ENCODE measurements at regions not wholly inside any gene's neighbourhood (a gene's known extent, or its start where the extent isn't known, plus 50 kb on each side); places are given as distances from the start of the nearest gene placed in this dataset.
A peak's percentile ranks its signal among the peaks of the same experiment; 100 is the strongest.
"Not testable (repeated sequence)": the region's sequence is repeated elsewhere in the genome, so short reads cannot be mapped to it uniquely, and the experiment has no call there.

DNA sequence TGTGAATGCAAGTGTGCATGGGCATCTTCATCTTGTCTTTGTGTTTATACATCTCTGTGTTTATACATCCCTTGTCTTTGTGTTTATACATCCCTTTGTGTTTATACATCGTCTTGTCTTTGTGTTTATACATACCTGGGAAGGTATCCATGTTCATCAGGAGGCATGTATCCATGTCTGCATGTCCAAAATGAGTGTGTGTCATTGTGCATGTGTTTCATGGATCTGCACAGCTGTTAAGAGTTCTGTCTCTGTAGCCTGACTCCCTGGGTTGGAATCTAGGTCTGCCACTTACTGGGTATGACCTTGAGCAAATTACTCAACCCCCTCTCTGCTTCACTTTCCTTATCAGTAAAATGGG lies 50.1 kb upstream of the SIRPA start:
- DNase-seq, result no peak

DNA sequence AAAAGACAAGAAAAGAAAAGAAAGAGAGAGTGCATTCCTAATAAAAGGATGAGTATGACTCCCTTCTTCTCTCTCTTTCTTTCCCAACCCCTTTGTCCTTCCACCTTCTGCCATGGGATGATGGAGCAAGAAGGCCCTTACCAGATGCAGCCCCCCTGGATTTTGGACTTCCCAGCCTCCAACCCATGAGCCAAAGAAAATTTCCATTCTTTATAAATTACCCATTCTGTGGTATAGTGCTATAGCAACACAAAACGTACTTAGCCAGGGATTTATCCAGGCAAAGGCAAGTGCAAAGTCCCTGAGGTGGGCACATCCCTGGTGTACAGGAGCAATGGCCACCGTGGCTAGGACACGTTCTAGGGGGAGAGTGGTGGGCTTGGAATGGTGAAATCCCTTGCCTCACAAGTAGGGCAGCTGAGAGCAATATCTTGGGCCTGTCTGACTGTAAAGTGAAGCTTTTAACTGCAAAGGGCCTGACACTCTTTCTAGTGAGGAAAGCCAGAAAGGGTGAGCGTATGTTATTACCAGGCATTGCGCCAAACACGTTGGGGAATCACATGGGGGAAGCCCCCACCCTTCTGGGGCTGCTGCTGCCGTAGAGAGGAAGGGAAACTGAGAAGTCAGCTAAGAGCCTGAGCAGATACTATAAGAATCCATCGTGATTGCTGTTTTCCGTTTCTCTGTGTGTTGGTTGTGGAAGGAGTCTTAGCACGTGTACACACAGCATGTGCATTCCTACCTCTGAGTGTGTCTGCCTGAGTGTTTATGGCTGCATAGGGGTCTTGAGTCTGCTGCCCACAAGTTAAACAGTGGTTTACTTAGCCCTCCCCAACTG lies 50.7 kb upstream of the SIRPA start:
- no peak for DNase-seq

DNA sequence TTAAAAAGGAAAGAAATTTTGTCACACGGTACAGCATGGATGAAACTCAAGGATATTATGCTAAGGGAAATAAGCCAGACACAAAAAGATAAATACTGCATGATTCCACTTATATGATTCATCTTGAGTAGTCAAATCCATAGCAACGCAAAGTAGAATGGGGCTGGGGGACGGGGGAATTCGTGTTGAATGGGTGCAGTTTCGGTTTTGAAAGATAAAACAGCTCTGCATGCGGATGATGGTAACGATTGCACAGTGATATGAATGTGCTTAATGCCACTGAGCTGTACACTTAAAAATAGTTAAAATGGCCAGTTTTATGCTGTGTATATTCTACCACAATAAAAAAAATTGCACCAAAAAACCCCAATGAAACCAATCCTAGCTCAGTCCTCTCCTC lies 52.9 kb upstream of the SIRPA start:
- DNase-seq, result no peak

DNA sequence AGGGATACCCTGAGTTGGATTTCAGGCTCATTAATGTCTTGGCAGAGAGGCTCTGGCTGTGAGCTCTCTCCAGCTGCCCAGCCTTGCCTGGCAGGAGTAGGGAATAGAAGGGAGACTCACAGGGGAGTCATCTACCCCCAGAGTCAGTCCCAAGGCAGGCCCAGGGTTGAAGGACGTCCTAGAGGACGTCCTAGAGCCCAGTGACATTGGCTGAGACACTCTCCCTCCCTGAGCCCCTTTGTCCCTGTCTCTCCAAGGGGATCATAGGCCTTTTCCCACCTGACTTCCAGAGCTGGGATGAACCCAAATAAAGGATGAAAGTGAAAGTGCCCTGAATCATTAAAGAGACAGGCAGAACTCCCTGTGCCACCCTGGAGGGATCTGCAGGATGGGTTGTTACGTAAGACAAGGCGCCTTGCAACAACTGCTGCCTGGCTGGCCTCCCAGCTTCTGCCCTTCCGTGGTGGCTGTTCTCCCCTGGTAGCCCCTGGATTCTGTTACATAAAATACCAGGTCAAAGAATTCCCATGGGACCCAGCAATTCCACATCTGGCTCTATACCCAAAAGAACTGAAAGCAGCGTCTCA lies 53.6 kb upstream of the SIRPA start:
- no peak for DNase-seq

DNA sequence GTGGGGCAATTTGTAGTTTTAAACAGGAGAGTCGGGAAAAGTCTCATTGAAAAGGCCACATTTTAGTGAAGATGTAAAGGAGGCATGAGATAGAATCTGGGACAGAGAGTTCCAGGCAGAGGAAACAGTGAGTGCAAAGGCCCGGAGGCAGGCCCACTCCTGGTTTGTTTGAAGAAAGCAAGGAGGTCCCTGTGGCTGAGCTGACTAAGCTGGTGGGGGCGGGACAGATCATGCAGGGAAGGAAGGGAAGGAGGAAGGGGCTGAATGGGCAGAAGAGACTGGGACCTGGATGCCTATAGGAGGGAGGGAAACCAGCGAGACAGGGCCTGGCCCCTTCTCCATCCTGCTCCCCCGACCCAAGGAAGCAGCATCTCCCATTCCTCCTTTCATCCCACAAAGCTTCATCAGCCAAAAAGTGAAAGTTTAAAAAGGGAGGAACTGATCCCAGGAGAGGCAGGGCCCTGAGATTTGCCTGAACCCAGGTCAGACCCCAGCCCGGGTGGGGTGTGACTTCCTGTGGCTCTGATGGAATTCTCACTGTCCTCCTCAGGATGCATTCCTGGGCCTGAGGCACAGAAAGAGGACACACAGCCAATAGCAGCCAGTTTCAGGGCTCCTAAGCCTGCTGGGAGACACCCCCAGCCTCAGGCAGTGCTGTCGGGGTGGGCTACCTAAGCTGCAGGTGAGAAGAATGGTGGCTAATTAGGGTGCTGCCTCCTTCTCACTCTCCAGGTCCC lies 54.2 kb upstream of the SIRPA start:
- DNase-seq, result no peak

DNA sequence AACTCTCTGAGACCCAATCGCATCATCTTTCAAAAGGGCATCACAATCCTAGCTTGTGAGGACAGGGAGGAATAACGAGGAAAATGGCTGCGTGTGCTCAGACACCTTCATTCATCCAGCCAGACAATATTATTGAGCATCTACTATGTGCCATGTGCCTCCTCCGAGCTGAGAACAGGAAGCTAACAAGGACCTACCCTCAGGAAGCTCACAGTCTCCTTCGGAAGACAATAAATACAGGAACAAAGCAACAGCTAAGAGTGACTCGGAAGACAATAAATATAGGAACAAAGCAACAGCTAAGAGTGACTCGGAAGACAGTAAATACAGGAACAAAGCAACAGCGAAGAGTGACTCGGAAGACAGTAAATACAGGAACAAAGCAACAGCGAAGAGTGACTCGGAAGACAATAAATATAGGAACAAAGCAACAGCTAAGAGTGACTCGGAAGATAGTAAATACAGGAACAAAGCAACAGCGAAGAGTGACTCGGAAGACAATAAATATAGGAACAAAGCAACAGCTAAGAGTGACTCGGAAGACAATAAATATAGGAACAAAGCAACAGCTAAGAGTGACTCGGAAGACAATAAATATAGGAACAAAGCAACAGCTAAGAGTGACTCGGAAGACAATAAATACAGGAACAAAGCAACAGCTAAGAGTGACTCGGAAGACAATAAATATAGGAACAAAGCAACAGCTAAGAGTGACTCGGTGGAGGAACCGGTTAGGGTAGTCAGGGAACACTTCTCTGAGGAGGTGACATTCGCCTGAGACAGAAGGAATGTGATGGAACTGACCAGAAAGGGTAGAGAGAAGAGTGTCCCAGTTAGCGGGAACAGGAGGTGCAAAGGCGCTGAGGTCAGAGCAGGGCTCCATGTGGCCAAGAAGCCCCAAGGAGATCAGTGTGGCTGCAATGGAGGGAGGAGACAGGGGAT lies 55.6 kb upstream of the SIRPA start:
- DNase-seq, result not testable (repeated sequence)

DNA sequence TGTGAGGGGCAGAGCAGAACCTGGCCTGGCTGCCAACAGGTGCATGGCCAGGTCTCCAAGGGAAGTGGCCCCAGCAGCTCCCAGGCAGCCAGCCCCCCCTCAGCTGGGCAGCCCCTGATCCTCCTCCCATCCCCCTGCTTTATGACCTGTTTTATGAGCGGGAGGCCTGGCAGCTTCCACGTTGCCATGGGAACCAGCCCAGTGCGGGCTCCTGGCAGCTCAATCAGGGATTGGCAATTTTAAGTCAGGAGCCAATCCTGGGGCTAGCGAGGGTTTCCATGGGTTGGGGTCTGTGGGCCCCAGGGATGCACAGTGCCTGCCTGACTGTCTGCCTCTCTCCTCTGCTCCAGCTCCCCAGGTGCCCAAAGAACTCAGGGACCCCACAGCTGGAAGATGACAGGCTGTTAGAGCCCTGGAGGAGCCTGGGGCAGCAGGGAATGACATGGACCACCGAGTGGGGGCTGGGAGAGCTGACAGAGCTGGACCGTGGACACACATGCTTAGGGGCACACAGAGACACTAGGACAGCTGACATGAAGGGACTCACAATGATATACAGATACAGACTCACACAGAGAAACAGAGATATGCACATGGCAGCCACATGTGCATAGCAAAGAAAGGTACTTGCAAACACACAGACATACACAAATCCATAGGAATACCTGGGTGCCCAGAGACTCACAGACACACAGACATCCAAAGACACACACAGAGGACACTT lies 56.5 kb upstream of the SIRPA start:
- DNase-seq, result no peak

DNA sequence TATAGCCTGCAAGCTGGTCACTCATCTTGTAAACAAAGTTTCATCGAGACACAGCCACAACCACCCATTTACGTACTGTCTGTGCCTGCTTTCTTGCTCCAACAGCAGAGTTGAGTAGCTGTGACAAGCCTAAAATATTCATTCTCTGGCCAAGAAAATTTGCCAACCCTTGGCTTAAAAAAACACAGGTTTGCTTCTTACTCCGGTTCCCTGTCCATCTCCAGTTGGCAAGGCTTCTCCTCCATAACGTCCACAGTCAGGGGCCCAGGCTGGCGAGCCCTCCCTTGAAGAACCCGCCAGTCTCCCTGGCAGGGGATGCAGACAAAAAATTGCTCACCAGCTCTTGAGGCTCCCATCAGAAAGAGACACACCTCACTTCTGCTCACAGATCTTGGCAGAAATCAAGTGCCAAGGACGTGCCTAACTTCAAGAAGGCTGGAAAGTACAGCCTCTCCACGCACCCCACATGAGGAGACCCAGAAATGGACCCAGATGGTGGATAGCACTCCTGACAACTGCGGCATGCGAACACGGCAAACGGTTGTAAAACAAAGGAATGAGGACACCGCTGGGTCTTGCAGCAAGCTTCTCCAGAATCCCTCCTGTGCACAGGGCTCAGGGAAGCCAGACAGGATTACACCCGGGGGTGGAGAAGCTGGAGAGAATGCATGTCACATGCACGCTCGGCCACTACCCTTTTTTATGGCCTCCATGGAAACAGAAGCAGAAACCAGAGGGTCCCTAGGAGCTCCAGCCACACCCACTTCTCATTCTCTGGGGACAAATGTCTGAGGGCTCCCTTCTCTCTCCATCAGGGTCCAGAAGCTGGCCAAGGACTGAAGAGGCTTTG lies 59.8 kb upstream of the SIRPA start:
- DNase-seq, result no peak

DNA sequence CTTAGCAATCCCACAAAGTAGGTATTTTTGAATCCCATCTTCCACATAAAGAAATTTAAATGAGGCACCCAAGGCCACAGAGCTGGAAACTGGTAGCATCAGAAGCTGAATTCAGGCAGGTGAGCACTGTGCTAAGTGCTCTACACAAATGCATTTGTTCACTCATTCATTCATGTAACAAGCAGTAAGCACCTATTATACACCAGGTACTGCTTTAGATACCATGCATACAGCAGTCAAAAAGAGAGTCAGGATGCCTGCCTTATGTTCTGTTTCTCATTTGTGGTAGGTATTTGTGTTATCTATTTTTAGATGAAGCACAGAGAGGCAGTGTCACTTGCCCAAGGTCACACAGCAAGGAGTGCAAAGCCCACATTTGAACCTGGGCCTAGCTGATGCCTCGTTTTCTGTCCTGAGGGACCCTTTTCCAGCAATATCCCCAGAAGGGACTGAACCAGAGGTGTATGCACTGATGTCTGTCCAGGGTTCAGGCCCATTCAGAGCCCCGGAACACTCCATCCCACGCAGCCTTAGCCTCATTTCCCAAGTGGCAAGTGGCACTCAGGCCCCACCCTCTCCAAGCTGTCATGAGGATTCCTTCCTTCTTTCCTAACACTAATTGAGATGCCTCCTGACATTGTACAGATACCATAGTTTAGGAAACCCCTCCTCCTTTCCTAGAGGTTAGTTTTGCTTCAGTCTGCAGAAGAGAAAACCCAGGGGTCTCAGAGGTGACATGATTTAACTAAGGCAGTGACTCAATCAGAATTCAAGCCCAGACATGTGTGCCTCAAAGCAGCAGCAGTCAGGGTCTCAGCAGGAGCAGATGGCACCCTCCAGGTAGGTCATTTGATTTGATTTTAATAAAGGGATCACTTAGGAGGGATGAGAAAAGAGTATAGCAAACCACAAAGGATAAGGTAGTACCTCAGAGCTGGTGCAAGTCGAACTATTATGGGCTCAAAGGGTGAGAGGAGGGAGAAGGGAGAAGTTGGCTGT lies 61.2 kb upstream of the SIRPA start:
- DNase-seq, result no peak

DNA sequence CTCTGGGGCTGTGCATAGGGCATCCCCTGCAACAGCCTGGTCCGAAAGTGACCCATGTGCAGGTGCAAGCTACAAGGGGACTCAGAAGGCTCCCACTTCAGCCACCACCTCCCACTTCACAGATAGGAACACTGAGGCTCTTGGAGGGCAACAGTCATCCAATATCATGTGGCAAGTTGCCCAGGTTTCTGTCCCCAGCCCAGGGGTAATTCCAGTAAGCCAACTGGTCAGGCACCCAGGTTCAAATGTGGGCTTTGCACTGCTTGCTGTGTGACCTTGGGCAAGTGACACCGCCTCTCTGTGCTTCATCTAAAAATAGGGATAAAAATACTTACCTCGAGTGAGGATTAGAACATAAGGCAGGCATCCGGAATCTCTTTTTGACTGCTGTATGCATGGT lies 62.0 kb upstream of the SIRPA start:
- DNase-seq, result no peak

DNA sequence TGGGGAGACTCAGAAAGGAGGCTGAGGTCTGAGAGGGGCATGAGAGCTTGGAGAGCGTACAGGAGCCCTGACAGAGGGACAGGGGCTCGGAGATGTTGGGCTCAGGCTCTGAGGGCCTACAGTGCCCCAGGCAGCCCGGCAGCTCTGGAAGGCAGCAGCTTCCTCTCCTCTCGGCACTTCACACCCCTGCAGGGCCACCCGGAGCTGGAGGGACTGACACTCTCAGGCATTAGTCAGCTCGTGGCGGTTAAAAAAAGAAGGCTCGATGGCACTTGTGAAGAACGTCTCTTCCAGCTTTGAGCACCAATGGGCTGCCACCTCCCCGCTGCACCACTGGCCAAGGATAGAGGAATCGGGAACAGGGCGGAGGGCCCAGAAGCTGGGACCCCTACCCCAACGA lies 62.6 kb upstream of the SIRPA start:
- DNase-seq, result no peak

DNA sequence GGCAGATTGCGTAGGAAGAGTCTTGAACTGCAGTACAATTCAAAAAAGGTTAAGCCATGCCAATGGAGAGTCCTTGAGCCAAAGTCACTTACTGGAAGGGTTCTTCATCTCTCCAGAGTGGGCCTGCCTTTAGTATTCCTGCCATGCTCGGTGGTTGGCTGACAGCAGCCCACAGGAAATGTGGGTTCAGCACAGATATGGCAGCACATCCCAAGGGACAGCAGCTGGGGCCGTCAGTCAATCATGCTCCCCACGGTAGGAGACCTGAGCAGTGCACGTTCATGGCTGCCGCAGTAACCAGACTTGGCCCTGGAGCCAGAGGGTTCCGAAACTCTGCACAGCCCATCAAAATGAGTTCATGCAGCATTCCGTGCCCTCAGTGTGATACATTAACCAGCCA lies 63.6 kb upstream of the SIRPA start:
- no peak for DNase-seq

DNA sequence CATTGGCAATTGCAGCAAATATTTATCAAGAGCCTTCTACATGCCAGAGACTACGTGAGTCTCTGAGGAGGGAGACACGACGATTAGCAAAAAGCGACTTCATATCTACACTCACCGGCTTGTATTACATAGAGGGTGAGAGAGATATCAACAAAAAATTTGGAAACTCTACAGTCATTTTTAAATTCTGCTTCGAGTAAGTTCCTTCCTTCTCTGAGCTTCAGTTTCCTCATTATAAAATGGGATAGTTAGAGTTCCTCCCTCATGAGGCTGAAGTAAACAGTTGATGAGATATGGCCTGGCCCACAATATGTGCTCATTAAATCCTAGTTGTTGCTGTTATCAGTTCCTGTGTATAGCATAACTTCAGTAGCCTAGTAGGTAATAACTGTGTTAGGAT lies 64.1 kb upstream of the SIRPA start:
- DNase-seq, result no peak

DNA sequence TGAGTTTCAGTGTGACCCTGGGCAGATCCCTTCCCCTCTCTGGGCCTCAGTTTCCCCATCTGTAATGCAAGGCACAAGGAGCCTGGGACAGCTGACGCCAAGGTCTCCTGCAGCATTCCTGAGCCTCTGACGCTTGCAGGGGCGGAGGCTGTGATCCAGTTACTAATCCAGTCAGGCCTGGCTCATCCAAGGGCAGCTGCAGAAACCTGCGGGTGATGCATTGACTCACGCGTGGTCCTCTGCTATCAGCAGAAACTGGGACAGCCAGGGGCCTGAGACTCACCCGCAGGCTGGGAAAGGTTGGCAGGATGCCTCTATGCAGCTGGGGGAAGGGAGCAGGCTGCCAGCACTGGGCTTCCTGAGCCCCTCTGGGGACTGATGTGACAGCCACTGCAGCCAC lies 65.0 kb upstream of the SIRPA start:
- DNase-seq, result peak; percentile 74

DNA sequence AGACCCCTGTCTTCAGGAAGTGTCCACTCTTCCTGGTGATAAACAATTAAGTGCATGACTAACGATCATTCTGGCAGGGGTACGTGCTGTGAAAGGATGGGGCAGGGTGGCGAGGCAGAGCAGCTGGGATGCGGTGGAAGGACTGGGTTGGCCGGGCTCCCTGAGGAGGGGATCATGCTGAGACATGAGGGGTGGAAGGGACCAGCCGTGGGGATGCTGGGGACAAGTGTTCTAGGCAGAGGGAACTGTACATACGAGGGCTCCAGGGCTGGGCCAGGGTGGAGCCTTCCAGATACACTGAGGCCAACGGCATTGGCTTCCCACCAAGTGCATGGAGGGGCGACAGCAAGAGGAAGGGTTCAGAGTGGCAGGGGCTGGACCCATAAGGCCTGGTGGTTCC lies 65.7 kb upstream of the SIRPA start:
- DNase-seq, result no peak

DNA sequence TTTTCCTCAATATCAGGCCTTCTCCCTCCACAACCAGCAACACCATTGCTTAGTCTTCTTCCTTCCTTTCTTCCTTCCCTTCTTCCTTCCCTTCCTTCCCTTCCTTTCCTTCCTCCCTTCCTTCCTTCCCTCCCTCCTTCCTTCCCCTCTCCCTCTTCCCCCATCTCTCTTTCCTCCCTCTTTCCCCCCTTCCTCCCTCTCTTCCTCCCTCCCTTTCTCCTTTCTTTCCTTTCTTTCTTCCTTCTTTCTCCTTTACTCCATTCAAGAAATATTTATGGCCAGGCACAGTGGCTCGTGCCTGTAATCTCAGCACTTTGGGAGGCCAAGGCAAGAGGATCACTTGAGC lies 66.4 kb upstream of the SIRPA start:
- DNase-seq, result no peak

DNA sequence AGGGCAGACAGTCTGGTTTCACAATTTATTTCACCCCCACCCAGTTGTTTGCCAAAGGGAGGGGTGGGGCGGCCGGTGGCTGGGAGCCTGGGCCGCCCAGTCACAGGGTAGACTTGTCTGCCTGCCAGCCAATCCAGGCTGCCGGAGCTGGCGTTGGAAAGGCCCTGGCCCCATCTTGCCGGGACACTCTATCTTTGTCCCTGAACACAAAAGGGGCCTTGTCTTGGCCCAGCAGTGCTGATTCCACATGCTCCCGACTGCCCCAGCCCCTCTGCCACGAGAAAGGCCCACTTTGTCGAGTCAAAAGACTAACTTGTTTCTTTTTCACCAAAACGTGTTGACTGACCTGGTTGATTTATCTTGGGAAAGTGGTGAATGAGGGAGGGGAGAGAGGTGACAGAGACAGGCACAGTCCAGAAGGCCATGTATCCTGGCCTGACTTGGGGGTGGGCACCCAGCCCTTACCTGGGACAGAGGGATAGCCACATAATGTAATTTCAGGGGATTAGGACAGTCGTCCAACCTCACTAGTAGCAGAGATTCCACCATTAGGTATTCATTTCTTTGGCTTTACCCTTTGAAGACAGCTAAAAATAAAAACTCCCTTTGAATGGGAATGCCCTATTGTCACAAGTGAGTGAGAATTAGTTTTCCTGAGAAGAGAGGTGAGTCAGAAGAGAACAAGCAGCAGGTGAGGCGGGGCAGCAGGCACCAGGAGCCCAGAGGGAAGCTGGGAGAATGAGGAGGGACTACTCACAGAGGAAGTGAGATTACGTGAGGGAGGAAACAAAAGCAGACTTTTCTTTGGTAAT lies 67.0 kb upstream of the SIRPA start:
- DNase-seq, result no peak

DNA sequence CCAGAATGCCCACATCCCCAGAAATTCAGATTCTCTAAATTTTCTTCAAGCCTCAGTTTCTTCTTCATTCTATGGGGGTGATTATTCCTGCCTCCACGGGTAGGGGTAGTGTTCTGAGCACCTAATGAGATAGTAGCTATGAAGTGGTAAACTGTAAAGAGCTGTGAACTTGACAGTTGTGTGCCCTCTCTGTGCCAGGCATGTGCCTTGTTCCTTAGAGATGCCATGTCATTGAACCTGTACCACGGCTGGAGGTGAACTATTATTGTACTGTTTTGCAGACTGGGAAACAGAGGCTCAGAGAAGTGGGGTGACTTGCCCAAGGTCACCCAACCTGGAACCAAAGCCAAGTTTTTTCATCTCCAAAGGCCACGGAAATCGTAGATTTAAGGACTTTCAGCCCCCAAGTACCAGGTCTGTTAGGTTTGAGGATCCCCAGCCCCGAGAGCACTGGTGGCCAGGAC lies 67.7 kb upstream of the SIRPA start:
- DNase-seq, result no peak

DNA sequence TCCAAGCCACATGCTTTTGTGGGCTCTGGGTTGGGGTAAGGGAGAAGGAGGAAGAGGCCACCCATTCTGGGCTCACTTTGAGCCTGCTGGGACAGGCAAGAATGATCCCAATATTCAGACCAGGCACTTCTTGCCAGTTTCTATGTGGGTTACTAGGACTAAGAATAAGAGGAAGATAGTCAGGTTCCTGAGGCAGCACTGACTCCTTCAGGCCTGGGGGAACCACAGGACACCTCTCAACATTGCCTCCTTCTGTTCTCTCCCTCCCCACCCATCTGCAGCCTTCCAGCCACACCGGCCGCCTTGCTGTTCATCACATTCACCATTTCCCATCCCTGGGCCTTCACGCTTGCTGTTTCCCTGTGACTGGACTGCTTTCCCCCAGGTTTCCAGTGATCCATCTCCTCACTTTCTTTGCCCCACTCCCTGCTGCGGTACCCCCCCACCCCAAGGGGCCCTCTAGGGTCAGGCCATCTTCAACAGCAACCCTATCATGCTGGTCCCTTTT lies 69.2 kb upstream of the SIRPA start:
- no peak for DNase-seq

Data from GOT3 (cell line).